H1 (cell line): ENCODE measurements at regions not wholly inside any gene's neighbourhood (a gene's known extent, or its start where the extent isn't known, plus 50 kb on each side); places are given as distances from the start of the nearest gene placed in this dataset.

Experiments used
- BCL11A ChIP-seq, 2 experiments: IDR thresholded peaks; one replicate each; pipeline ENCODE4 v1.6.1; 2011; ENCODE audit warnings: low read depth in 2 of 2, low read length in 2 of 2, mild to moderate bottlenecking in 2 of 2
- CHD2 ChIP-seq: IDR thresholded peaks from 2 replicates; pipeline ENCODE4 v1.6.1; 2012; ENCODE audit warnings: low read length, improper control_type of control experiment
- CTBP2 ChIP-seq: IDR thresholded peaks from 2 replicates; pipeline ENCODE4 v1.7.0; 2011; ENCODE audit warnings: borderline replicate concordance, mild to moderate bottlenecking, moderate library complexity, mixed read lengths, low read length; ENCODE audit not compliant: insufficient read depth, insufficient read length
- EGR1 ChIP-seq: IDR thresholded peaks from 2 replicates; pipeline ENCODE4 v1.6.1; 2011; ENCODE audit warnings: low read depth, low read length, borderline replicate concordance
- FOSL1 ChIP-seq: IDR thresholded peaks from 2 replicates; pipeline ENCODE4 v1.6.1; 2011; ENCODE audit warnings: mild to moderate bottlenecking, low read depth, low read length, moderate library complexity; ENCODE audit not compliant: insufficient read depth
- GTF2F1 ChIP-seq: IDR thresholded peaks from 2 replicates; pipeline ENCODE4 v1.6.1; 2012; ENCODE audit warnings: low read depth, low read length, improper control_type of control experiment, borderline replicate concordance
- RAD21 ChIP-seq, 2 experiments: IDR thresholded peaks in 1 of 2; conservative IDR thresholded peaks in 1 of 2; 2 replicates each; pipeline ENCODE4 v1.6.1; 2011; ENCODE audit warnings: low read depth in 2 of 2, low read length in 2 of 2, improper control_type of control experiment in 1 of 2, inconsistent platforms in 1 of 2, mild to moderate bottlenecking in 1 of 2, moderate library complexity in 1 of 2
- RBBP5 ChIP-seq: IDR thresholded peaks from 2 replicates; pipeline ENCODE4 v1.7.1; 2012; ENCODE audit warnings: low read depth, mild to moderate bottlenecking, inconsistent platforms, low read length, moderate library complexity, borderline replicate concordance
- SP2 ChIP-seq: IDR thresholded peaks from 2 replicates; pipeline ENCODE4 v1.6.1; 2012; ENCODE audit warnings: mild to moderate bottlenecking, low read length, inconsistent platforms
- TF ChIP-seq, protein P1 (sequence below), 3 experiments: IDR thresholded peaks; 1 replicate in 2 of 3; 2 replicates in 1 of 3; pipeline versions ENCODE4 v1.5.1 to v1.6.1; 2011; ENCODE audit warnings: low read length in 3 of 3, mild to moderate bottlenecking in 3 of 3, inconsistent platforms in 2 of 3, low read depth in 1 of 3, moderate library complexity in 1 of 3; ENCODE audit not compliant: insufficient read depth in 1 of 3; ENCODE audit errors: control extremely low read depth in 1 of 3
- TF ChIP-seq, protein P2 (sequence below): IDR thresholded peaks from 2 replicates; pipeline ENCODE4 v1.6.1; 2011; ENCODE audit warnings: low read depth, mild to moderate bottlenecking, low read length; ENCODE audit not compliant: insufficient read depth

- TF ChIP-seq, protein P1, sequence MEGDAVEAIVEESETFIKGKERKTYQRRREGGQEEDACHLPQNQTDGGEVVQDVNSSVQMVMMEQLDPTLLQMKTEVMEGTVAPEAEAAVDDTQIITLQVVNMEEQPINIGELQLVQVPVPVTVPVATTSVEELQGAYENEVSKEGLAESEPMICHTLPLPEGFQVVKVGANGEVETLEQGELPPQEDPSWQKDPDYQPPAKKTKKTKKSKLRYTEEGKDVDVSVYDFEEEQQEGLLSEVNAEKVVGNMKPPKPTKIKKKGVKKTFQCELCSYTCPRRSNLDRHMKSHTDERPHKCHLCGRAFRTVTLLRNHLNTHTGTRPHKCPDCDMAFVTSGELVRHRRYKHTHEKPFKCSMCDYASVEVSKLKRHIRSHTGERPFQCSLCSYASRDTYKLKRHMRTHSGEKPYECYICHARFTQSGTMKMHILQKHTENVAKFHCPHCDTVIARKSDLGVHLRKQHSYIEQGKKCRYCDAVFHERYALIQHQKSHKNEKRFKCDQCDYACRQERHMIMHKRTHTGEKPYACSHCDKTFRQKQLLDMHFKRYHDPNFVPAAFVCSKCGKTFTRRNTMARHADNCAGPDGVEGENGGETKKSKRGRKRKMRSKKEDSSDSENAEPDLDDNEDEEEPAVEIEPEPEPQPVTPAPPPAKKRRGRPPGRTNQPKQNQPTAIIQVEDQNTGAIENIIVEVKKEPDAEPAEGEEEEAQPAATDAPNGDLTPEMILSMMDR (IDR thresholded peaks at IDR 0.05; ENCODE audit: control extremely low read depth in 1 of 3, insufficient read depth in 1 of 3, low read depth in 1 of 3, low read length in 3 of 3) = no peak
- TF ChIP-seq RAD21 (IDR thresholded peaks at IDR 0.05 in 1 of 2, conservative IDR thresholded peaks at IDR 0.05 in 1 of 2; ENCODE audit: low read depth in 2 of 2, low read length in 2 of 2) (no peak), CTBP2 (no peak), CHD2 (no peak), BCL11A (IDR thresholded peaks at IDR 0.05; ENCODE audit: low read depth in 2 of 2, low read length in 2 of 2) (no peak), EGR1 (no peak), FOSL1 (no peak), SP2 (no peak), RBBP5 (no peak), GTF2F1 (no peak)
- TF ChIP-seq, protein P2, sequence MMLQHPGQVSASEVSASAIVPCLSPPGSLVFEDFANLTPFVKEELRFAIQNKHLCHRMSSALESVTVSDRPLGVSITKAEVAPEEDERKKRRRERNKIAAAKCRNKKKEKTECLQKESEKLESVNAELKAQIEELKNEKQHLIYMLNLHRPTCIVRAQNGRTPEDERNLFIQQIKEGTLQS = no peak
These were observed 148.4 kb upstream of the ZC3H11B start (continued) for GRCh38 chr1:219761208-219761860.
